HG03565 (cell line): ENCODE measurements at regions not wholly inside any gene's neighbourhood (a gene's known extent, or its start where the extent isn't known, plus 50 kb on each side); places are given as distances from the start of the nearest gene placed in this dataset.
A peak's percentile ranks its signal among the peaks of the same experiment; 100 is the strongest.
"Not testable (repeated sequence)": the region's sequence is repeated elsewhere in the genome, so short reads cannot be mapped to it uniquely, and the experiment has no call there.

Experiments used
- ATAC-seq: cut with Tn5 transposase; IDR thresholded peaks from one replicate; pipeline ENCODE4 v1.9.1; 2021; ENCODE audit warnings: mild to moderate bottlenecking, moderate library complexity; ENCODE audit not compliant: unreplicated experiment

DNA sequence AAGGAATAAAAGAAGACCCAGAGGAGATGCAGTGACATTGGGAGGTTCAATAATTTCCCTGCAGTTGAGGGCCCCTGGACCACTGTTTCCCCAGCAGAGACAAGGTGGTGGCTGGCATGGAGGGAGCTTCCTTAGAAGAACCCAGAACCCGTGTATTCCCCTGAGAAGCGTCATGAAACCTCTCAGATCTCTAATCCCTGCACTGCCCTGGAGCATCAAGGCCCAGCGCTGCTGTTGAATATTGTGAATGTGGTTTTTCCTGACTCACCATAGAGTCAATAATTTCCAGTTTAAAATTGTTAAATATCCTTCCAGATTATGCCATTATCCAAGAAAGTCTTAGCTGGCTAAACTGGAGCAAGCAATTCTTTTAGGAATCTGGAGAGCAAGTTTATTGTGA is 187.2 kb downstream of the LMLN start:
- not testable (repeated sequence) for ATAC-seq

DNA sequence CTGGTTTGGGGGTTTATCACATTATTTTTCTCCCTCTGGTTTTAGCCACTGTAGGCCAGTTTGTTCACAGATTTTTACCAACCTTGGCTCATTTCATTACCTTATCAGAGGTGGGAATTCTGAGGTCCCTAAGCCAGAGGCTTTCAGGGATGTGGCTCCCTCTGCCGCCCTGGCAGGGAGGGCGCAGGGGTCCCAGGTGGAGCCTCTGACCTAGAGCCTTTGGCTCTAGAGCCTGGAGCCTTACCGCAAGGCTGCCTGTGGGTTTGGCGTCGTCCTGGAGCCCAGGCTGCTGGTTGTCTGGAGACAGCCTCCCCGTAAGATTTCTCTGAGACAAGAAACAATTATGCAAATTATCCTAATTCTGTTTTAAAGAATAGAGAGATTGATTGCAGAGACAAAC is 188.0 kb downstream of the LMLN start:
- ATAC-seq = not testable (repeated sequence)

GRCh38 chr3:198149904-198150303 is 189.9 kb downstream of the LMLN start:
- not testable (repeated sequence) for ATAC-seq

- ATAC-seq = not testable (repeated sequence)
These were observed 191.8 kb downstream of the LMLN start for GRCh38 chr3:198151867-198152266.

- not testable (repeated sequence) for ATAC-seq
These were observed 195.8 kb downstream of the LMLN start for GRCh38 chr3:198155771-198156170.

DNA sequence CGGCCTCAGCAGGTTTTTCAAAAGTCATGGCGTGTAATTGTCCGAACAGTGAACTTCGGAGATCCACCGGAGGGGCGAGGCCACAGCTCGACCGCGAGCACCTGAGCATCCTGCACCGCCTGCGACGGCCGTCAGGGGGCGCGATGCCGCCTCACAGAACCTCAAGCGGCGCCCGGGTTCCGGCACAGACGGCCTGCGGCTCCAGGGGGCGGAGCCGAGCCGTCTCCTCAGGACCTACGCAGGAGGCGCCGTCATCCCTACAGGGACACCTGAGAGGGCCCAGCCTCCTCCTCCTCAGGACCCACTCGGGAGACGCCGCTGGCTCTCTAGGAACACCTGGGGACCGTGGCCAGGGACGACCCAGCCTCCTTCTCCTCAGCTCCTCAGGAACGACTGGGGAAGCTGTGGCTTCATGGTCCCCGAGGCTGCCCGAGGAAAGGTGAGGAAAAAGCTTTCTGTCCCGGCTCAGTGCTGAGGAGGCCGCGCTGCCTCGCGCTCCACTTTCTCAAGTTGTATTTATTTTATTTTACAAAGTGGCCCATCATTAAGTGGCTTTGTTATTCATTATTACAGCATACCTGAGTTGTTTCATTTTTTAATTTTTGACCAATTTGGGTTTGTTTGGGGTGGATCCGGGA is 197.3 kb downstream of the LMLN start:
- ATAC-seq = peak; percentile 74

DNA sequence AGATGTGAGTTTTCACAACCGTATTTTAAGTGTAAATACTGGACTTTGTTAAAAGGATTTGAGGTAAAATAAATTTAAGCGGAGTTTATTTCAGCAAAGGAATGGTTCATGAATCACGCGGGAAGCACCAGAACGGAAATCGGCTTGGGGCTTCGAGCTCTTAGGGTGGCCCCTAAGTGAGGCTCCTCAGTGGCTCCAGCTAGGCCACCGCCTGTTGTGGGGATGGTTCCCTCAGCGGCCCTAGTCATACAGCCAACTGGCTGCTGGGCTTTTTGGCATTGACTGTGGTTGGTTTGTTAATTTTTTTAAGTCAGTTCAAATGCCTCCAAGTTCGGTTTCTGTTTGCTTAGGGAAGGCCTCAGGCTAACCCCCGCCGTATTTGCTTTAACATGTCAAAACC is 198.0 kb downstream of the LMLN start:
- ATAC-seq = not testable (repeated sequence)

DNA sequence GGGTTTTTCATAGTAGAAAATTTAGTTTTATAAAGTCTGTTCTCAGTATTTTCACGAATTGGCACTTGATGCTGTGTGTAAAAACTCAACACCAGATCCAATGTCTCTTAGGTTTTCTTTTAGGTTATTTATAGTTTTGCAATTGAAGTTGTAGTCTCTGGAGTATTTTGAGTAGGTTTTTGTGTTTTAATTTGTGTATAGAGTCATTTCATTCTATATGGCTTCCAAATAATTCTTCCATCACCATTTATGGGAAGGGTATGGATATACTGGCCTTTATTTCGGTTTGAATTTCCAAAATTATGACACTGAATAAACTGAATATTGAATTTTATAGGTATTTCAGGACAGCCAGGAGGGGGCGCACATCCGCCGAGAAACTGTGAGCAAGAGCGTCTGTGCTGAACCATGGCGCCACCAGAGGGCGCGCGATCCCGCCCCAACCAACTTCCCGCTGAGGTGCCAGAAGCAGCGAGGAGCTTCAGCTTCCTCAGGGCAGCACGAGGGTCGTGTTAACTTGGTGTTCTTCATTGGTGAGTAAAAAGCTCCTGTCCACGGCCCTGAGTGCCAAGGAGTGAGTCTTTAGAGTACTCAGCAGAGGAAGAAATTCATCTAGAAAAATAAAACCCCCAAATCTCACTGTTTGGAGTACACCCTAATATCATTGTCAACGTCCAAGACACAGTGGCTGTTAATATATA is 207.5 kb downstream of the LMLN start:
- ATAC-seq = not testable (repeated sequence)

DNA sequence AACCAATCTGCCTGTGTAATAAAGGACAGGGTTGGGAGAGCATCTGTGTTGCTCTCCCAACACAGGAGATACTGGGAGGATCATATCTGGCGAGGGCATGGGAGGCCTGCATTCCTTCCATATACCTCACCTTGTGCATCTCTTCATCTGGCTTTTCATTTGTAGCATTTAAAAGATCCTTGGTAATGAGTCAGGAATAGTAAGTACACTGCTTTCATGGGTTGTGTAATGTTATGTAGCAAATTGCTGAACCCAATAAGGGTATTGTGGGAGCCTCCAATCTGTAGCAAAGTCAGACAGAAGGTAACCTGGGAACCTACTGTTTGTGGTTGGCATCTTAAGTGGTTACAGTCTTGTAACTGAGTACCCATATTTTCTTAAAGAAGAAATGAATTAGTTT is 210.8 kb downstream of the LMLN start:
- not testable (repeated sequence) for ATAC-seq

DNA sequence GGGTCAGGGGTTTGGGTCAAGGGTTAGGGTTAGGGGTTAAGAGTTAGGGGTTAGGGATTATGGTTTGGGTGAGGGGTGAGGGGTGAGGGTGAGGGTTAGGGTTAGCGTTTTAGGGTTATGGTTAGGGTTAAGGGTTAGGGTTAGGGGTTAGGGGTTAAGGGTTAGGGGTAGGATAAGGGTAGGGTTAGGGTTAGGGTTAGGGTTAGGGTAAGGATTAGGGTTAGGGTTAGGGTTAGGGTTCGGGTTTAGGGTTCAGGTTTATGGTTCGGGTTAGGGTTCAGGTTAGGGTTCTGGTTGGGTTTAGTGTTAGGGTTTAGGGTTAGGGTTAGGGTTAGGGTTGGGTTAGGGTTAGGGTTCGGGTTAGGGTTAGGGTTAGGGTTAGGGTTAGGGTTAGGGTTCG is 213.1 kb downstream of the LMLN start:
- ATAC-seq = not testable (repeated sequence)

GRCh38 chr3:198173929-198174574 is 214.0 kb downstream of the LMLN start:
- not testable (repeated sequence) for ATAC-seq
